ENCODE measurements at regions not wholly inside any gene's neighbourhood (a gene's known extent, or its start where the extent isn't known, plus 50 kb on each side); places are given as distances from the start of the nearest gene placed in this dataset.

DNA sequence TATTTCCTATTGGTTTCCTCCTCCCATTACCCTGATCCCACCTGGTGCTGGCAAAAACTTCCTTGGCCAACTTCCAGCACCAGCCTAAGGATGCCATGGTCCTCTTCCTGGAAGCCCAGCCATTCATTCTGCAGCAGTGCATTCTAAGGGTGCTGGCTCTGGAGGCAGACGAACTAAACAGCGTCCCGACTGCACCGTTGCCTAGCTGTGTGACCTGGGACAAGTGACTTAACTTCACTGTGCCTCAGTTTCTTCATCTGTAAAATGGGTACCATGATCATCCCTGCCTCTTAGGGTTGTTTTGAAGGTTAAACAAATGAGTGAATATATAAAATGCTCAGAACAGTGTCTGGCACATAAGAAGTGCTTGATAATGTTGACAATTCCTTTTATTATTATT is 120.9 kb upstream of the ZNF217 start:
- TF ChIP-seq POLR2AphosphoS5 (IDR thresholded peaks at IDR 0.05; ENCODE audit: borderline replicate concordance, low read depth, low read length) (no peak), EZH2 (IDR thresholded peaks at IDR 0.05) (no peak), FOXP2 (optimal IDR thresholded peaks at IDR 0.05; ENCODE audit: control extremely low read depth, extremely low read length, insufficient read depth) (no peak)

Data from SK-N-MC (cell line).